GM20000 (cell line): ENCODE measurements at regions not wholly inside any gene's neighbourhood (a gene's known extent, or its start where the extent isn't known, plus 50 kb on each side); places are given as distances from the start of the nearest gene placed in this dataset.
"Not testable (repeated sequence)": the region's sequence is repeated elsewhere in the genome, so short reads cannot be mapped to it uniquely, and the experiment has no call there.

Experiments used
- DNase-seq: peaks from one replicate; pipeline ENCODE4 v3.0.0; 2012; ENCODE audit warnings: low spot score
- TF ChIP-seq, protein P1 (sequence below): IDR thresholded peaks from 2 replicates; pipeline ENCODE4 v1.5.1; 2012; ENCODE audit warnings: mild to moderate bottlenecking, control low read depth; ENCODE audit errors: extremely low read depth, missing control alignments

DNA sequence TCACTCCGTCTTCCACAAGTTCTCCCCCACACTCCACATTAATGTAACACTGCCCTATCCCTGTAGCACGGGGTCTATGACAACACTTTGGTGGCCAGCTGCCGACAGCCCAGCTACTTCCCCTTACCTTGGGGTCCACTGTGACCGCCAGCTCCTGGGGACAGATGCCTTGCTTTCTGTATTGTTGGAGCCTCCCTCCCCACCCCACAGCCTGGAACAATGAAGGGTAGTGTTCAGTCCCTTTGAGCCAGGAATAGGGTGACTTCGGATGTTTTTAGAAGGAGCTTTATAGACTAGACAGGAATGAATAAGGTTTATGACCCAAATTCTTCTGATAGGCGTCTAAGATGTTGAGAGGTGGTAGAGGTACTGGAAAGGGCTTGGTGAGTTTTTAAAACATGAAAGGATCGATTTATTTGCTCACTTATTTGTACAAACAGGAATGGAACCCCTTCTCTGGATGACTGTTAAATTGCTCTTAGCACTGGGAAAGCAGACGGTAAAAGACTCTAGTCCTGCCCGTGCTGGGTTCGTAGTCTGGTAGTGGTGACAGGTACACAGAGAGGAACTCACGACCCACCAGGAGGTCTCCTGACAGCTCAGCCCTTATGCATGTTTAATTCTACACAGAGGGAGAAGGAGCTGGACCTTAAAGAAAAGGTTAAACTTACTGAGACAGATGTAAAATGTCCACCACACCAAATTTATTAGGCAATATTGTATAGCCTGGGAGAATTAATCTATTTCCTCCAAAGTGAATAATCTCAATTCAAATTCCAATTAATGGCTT is 90.9 kb downstream of the MYCN start:
- TF ChIP-seq, protein P1, sequence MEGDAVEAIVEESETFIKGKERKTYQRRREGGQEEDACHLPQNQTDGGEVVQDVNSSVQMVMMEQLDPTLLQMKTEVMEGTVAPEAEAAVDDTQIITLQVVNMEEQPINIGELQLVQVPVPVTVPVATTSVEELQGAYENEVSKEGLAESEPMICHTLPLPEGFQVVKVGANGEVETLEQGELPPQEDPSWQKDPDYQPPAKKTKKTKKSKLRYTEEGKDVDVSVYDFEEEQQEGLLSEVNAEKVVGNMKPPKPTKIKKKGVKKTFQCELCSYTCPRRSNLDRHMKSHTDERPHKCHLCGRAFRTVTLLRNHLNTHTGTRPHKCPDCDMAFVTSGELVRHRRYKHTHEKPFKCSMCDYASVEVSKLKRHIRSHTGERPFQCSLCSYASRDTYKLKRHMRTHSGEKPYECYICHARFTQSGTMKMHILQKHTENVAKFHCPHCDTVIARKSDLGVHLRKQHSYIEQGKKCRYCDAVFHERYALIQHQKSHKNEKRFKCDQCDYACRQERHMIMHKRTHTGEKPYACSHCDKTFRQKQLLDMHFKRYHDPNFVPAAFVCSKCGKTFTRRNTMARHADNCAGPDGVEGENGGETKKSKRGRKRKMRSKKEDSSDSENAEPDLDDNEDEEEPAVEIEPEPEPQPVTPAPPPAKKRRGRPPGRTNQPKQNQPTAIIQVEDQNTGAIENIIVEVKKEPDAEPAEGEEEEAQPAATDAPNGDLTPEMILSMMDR = no peak
- no peak for DNase-seq

DNA sequence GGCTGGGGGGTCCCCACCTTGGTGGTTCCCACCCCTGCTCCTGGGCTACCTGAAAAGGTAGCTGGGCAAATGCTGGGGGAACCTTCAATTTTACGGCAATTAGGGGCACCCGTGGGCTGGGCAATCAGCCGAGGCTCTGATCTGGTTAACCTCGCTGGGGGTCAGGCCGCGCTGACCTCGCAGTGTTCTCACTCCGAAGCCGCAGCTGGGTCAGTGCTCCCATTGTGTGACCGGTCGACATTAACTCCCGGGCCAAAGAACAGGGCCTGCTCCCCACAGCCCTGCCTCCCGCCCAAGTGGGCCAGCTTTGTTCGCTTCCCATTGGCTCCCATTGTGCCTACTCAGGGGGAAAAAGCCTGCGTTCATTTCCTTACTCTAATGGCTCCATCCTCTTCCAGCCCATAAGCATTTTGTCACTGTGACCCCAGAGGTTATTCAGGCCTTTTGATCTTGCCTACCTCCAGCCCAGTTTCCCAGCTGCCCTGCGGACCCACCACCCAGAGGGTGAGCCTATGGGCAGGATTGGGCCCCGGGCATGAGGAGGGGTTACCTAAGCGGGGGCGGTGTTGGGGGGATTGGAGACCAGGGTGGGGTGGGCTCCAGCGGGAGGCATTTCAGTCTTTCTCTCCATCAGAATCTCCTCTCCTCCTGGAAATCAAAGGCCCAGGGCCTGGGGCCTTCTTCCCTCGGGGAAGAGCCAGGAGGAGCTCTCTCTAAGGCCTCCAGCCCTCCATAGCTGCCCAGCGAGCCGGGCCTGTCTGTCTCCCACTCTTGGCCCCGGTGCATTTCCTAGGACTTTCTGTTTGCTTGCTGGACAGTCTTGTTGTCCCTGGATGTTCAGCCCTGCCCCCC is 90.1 kb downstream of the MYCN start:
- TF ChIP-seq, protein P1 = no peak
- no peak for DNase-seq

DNA sequence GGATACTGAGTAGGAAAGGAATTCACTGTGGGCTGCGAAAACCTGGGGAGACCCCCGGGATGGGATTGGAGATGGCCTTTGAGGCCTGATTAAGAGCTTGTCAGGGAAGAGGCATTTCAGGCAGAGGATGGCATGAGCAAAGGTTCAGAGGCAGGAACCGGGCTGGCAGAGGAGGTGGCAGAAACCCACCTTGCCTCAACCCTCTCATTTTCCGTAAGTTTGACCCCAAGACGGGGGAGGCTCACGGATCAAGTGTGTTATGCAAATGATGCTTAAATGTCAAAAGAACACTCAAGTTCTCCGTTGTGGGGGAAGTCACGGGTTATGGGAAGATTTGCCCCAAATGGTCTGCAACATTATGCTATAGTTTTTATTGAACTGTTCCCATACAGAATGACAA is 88.3 kb downstream of the MYCN start:
- DNase-seq = no peak
- TF ChIP-seq, protein P1 = no peak

DNA sequence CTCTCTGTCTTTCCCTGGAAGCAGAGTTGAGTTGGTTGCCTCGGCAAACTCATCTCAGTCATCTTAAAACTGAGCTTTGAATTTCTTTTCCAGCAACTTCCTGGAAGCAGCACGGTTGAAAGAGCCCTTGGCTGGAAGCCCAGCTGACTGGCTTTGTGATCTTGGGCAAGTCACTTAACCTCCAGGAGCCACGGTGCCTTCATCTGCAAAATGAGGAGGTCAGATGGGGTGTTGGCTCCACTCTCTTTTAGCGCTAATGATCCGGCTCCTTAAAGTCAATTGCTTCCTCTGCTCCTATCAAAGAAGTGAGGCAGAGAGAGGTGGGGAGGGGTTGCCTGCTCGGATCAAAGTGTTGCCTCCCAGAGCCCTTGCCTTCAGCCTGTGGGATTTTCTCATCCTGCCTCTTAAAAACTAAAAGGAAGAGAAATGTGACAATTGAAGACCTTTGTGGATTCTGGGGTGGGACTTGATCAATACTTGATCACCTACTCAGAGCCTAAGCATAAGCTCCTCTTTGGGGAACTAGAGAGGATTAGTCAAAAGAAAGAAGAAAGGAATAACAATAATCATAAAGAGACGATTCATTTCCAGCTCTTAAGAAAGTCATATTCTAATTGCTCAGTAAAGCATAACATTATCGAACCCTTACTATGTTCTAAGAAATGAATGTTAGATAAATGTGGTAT is 86.6 kb downstream of the MYCN start:
- TF ChIP-seq, protein P1 = no peak
- DNase-seq = no peak

DNA sequence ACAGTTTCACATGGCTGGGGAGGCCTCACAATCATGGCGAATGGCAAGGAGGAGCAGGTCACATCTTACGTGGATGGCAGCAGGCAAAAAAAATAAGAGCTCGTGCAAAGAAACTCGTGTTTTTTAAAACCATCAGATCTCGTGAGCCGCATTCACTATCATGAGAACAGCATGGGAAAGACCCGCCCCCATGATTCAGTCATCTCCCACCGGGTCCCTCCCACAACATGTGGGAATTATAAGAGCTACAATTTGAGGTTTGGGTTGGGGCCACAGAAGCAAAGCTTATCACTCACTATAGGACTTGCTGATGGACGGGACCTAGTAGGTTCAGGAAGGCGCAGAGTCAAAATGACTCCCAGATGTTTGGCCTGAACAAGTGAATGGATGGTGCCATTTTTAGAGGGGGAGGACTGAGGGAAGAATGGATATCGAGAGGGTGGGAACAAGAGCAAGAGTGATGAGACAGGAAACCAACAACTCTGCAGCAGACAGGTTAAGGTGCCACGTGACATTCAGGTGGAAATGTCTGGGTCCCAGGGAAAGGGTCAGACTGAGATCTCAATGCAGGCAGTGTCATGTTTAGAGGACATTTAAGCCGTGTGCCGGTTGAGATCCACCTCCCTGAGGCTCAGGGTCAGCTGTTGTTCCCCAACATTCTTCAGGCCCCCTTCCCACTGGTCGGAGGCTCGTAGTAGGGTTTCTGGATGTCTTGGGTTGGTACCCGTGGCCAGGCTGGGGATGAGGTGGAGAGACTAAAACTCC is 85.7 kb downstream of the MYCN start:
- TF ChIP-seq, protein P1 = no peak
- no peak for DNase-seq

DNA sequence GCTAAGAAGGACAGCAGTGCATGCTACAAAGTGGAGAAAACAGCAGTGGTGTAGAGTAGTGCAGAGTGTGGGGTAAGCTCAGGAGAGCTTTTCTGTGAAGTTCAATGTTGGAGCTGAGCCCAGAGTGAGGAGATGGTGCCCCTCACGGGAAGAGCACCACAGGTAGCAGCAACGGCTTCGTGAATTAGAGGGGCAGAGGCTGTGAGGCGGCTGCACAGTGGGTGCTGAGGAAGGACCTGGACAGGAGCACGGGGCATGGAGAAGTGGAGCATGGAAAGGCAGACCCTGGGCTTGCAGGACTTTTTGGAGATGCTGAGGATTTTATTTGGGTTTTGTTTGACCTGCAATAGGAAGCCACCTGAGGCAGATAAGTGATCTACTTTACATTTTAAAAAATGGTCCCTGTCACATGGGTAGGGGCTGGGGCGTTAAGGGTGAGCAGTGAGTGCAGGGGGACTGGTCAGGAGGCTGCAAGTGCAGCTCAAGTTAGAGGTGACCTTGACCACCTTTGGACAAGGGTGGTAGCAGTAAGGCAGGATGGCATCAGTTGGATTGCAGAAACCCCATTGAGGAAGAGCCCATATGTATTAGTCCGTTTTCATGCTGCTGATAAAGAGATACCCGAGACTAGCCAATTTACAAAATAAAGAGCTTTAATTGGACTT is 85.0 kb downstream of the MYCN start:
- no peak for DNase-seq
- TF ChIP-seq, protein P1 = no peak

DNA sequence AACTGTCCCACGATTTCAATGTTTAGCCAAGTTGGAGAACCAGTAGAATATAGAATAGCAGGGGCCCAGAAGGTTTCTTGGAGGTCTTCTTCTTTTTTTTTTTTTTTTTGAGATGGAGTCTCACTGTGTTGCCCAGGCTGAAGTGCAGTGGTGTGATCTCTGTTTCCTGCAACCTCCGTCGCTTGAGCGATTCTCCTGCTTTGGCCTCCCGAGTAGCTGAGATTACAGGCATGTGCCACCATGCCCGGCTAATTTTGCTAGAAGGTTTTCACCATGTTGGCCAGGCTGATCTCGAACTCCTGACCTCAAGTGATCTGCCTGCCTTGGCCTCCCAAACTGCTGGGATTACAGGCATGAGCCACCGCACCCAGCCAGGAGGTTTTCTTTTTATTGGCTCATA is 84.3 kb downstream of the MYCN start:
- DNase-seq = not testable (repeated sequence)
